Fibroblast of skin of abdomen (primary cell): ENCODE measurements at regions not wholly inside any gene's neighbourhood (a gene's known extent, or its start where the extent isn't known, plus 50 kb on each side); places are given as distances from the start of the nearest gene placed in this dataset.

Experiments
- DNase-seq: peaks from one replicate; pipeline ENCODE4 v3.0.0-alpha.2; 2013

- DNase-seq, result no peak
Observed at GRCh38 chr4:124191329-124191728, 521.2 kb downstream of the ANKRD50 start.

GRCh38 chr4:124192544-124192943 is 520.0 kb downstream of the ANKRD50 start:
- no peak for DNase-seq

GRCh38 chr4:124199185-124199584 is 513.3 kb downstream of the ANKRD50 start:
- no peak for DNase-seq

- peak; percentile 28 for DNase-seq
Observed at GRCh38 chr4:124199755-124200154, 512.8 kb downstream of the ANKRD50 start.

GRCh38 chr4:124201636-124202035 is 510.9 kb downstream of the ANKRD50 start:
- peak; percentile 8 for DNase-seq

GRCh38 chr4:124202099-124202498 is 510.4 kb downstream of the ANKRD50 start:
- DNase-seq, result peak; percentile 8

GRCh38 chr4:124203613-124204238 is 508.8 kb downstream of the ANKRD50 start:
- DNase-seq, result peak; percentile 81

GRCh38 chr4:124206779-124207605 is 505.5 kb downstream of the ANKRD50 start:
- peak; percentile 74 for DNase-seq

GRCh38 chr4:124209211-124209610 is 503.3 kb downstream of the ANKRD50 start:
- no peak for DNase-seq

GRCh38 chr4:124209626-124210025 is 502.9 kb downstream of the ANKRD50 start:
- no peak for DNase-seq

- no peak for DNase-seq
Observed at GRCh38 chr4:124210746-124211145, 501.8 kb downstream of the ANKRD50 start.

- no peak for DNase-seq
Observed at GRCh38 chr4:124212815-124213630, 499.5 kb downstream of the ANKRD50 start.

- no peak for DNase-seq
Observed at GRCh38 chr4:124219389-124219788, 493.1 kb downstream of the ANKRD50 start.

GRCh38 chr4:124224256-124224655 is 488.3 kb downstream of the ANKRD50 start:
- peak; percentile 30 for DNase-seq

GRCh38 chr4:124227981-124228380 is 484.6 kb downstream of the ANKRD50 start:
- no peak for DNase-seq

GRCh38 chr4:124230268-124230667 is 482.3 kb downstream of the ANKRD50 start:
- DNase-seq, result no peak

- DNase-seq, result no peak
Observed at GRCh38 chr4:124234771-124235170, 477.8 kb downstream of the ANKRD50 start.

- DNase-seq, result no peak
Observed at GRCh38 chr4:124243671-124244366, 468.7 kb downstream of the ANKRD50 start.

GRCh38 chr4:124253080-124253479 is 459.5 kb downstream of the ANKRD50 start:
- DNase-seq, result no peak

- peak; percentile 83 for DNase-seq
Observed at GRCh38 chr4:124262211-124263179, 450.0 kb downstream of the ANKRD50 start.

- DNase-seq, result peak; percentile 16
Observed at GRCh38 chr4:124265701-124266100, 446.8 kb downstream of the ANKRD50 start.
